SK-N-SH (cell line): ENCODE measurements at regions not wholly inside any gene's neighbourhood (a gene's known extent, or its start where the extent isn't known, plus 50 kb on each side); places are given as distances from the start of the nearest gene placed in this dataset.

Experiments
- CTCF ChIA-PET: fragments of 300-600, 350-600 bp; formaldehyde crosslinking; extraction: SDS; loops from one replicate; lab custom pipeline; 2021; lab: Yijun Ruan, JAX
- POLR2A ChIA-PET: fragments of 350-600 bp; sonication (Branson Sonifier 250); formaldehyde crosslinking; extraction: SDS; loops from one replicate; lab custom pipeline; 2020; ENCODE audit warnings: antibody characterized with exemption, inconsistent platforms; lab: Yijun Ruan, JAX
- DNase-seq: peaks from one replicate; pipeline ENCODE4 v3.0.0; 2012
- H2AFZ ChIP-seq: fragments of 200-600 bp; sonication (generic); 2 replicates; pipeline ENCODE4 v1.8.1; 2016; ENCODE audit warnings: antibody characterized with exemption, mild to moderate bottlenecking, low read depth
- H3F3A ChIP-seq: fragments of 200-600 bp; sonication (generic); replicated peaks from 2 replicates; pipeline ENCODE3; 2016; ENCODE audit warnings: antibody characterized with exemption, mild to moderate bottlenecking; ENCODE audit not compliant: insufficient read depth
- H3K27ac ChIP-seq, 2 experiments: fragments of 200-500 bp in 1 of 2; fragments of 200-600 bp in 1 of 2; sonication (Bioruptor generic) in 1 of 2; sonication (generic), shearing (Covaris generic) in 1 of 2; 2 replicates each; pipeline versions ENCODE4 v1.5.1 to v1.6.1; 2014 to 2016; ENCODE audit warnings: low read depth in 2 of 2, inconsistent platforms in 1 of 2, low read length in 1 of 2, mild to moderate bottlenecking in 1 of 2, mixed read lengths in 1 of 2
- H3K27me3 ChIP-seq: fragments of 200-600 bp; sonication (generic), shearing (Covaris generic); 2 replicates; pipeline ENCODE4 v1.6.1; 2016; ENCODE audit warnings: mixed run types; ENCODE audit not compliant: insufficient read depth
- H3K36me3 ChIP-seq, 2 experiments: fragments of 200-500 bp in 1 of 2; fragments of 200-600 bp in 1 of 2; sonication (Bioruptor generic) in 1 of 2; sonication (generic) in 1 of 2; replicated peaks in 1 of 2; 2 replicates each; pipeline versions ENCODE3 to v1.5.1; 2014 to 2016; ENCODE audit warnings: low read length in 1 of 2, mild to moderate bottlenecking in 1 of 2; ENCODE audit not compliant: insufficient read depth in 2 of 2, control insufficient read depth in 1 of 2
- H3K4me1 ChIP-seq, 2 experiments: fragments of 200-500 bp in 1 of 2; fragments of 200-600 bp in 1 of 2; sonication (Bioruptor generic) in 1 of 2; sonication (generic), shearing (Covaris generic) in 1 of 2; 2 replicates each; pipeline versions ENCODE4 v1.5.1 to v1.6.1; 2014 to 2016; ENCODE audit warnings: low read depth in 1 of 2, low read length in 1 of 2, mixed run types in 1 of 2; ENCODE audit not compliant: insufficient read depth in 2 of 2, control insufficient read depth in 1 of 2
- H3K4me2 ChIP-seq: fragments of 200-600 bp; sonication (generic), shearing (Covaris generic); 2 replicates; pipeline ENCODE4 v1.6.1; 2017; ENCODE audit warnings: mixed run types
- H3K4me3 ChIP-seq, 2 experiments: fragments of 200-500 bp in 1 of 2; fragments of 200-600 bp in 1 of 2; sonication (Bioruptor generic) in 1 of 2; sonication (generic), shearing (Covaris generic) in 1 of 2; 2 replicates each; pipeline versions ENCODE4 v1.5.1 to v1.8.1; 2014 to 2016; ENCODE audit warnings: low read depth in 2 of 2, inconsistent platforms in 1 of 2, low read length in 1 of 2, mild to moderate bottlenecking in 1 of 2, mixed read lengths in 1 of 2, moderate library complexity in 1 of 2
- H3K79me2 ChIP-seq: fragments of 200-600 bp; sonication (generic); 2 replicates; pipeline ENCODE4 v1.8.1; 2017; ENCODE audit warnings: mild to moderate bottlenecking; ENCODE audit not compliant: insufficient read depth
- H3K9ac ChIP-seq: fragments of 200-600 bp; sonication (generic); 2 replicates; pipeline ENCODE4 v1.6.1; 2017; ENCODE audit warnings: mixed run types
- H3K9me2 ChIP-seq: fragments of 200-600 bp; sonication (generic); 2 replicates; pipeline ENCODE4 v1.6.1; 2017; ENCODE audit warnings: mixed run types
- H3K9me3 ChIP-seq: fragments of 200-600 bp; sonication (generic); 2 replicates; pipeline ENCODE4 v1.6.1; 2017; ENCODE audit warnings: mixed run types, mild to moderate bottlenecking, moderate library complexity
- H4K20me1 ChIP-seq: fragments of 200-600 bp; sonication (generic); 2 replicates; pipeline ENCODE4 v1.6.1; 2017; ENCODE audit warnings: mild to moderate bottlenecking, mixed run types; ENCODE audit not compliant: insufficient read depth
- CTCF ChIP-seq: fragments of 200-600 bp; sonication (generic); IDR thresholded peaks from 2 replicates; pipeline ENCODE4 v1.6.1; 2017; ENCODE audit warnings: antibody characterized with exemption, mild to moderate bottlenecking, moderate library complexity
- ELF1 ChIP-seq: IDR thresholded peaks from 2 replicates; pipeline ENCODE4 v1.4.0; 2012
- EP300 ChIP-seq, 2 experiments: IDR thresholded peaks; 2 replicates each; pipeline versions ENCODE4 v1.4.0 to v1.6.1; 2012; ENCODE audit warnings: borderline replicate concordance in 1 of 2, low read depth in 1 of 2, low read length in 1 of 2
- EZH2phosphoT487 ChIP-seq: fragments of 200-600 bp; sonication (generic); IDR thresholded peaks from 2 replicates; pipeline ENCODE4 v1.6.1; 2017; ENCODE audit warnings: low read depth, mixed run types, mild to moderate bottlenecking, antibody characterized with exemption, moderate library complexity, borderline replicate concordance
- GATA2 ChIP-seq: sonication (generic); formaldehyde crosslinking; IDR thresholded peaks from 2 replicates; pipeline ENCODE4 v1.5.0; 2020; ENCODE audit warnings: mild to moderate bottlenecking, missing genetic modification reagents
- IRF3 ChIP-seq: fragments of 150-350 bp; IDR thresholded peaks from 2 replicates; pipeline ENCODE4 v1.6.1; 2016; ENCODE audit warnings: mild to moderate bottlenecking, low read depth, low read length
- MXI1 ChIP-seq: IDR thresholded peaks from 2 replicates; pipeline ENCODE4 v1.6.1; 2012; ENCODE audit warnings: mild to moderate bottlenecking, low read depth, low read length, improper control_type of control experiment
- NFIC ChIP-seq: IDR thresholded peaks from 2 replicates; pipeline ENCODE4 v1.4.0; 2012; ENCODE audit warnings: borderline replicate concordance
- NRF1 ChIP-seq: IDR thresholded peaks from 2 replicates; pipeline ENCODE4 v1.6.1; 2012; ENCODE audit warnings: low read depth, mild to moderate bottlenecking, low read length
- POLR2AphosphoS5 ChIP-seq: IDR thresholded peaks from 2 replicates; pipeline ENCODE4 v1.6.1; 2012; ENCODE audit warnings: low read depth, low read length
- RAD21 ChIP-seq: IDR thresholded peaks from 2 replicates; pipeline ENCODE4 v1.6.1; 2012; ENCODE audit warnings: mild to moderate bottlenecking, low read length
- RCOR1 ChIP-seq: fragments of 150-350 bp; IDR thresholded peaks from 2 replicates; pipeline ENCODE4 v1.6.1; 2017; ENCODE audit warnings: antibody characterized with exemption, low read length
- RFX5 ChIP-seq: IDR thresholded peaks from 2 replicates; pipeline ENCODE4 v1.6.1; 2012; ENCODE audit warnings: mild to moderate bottlenecking, improper control_type of control experiment, low read length
- RXRA ChIP-seq: IDR thresholded peaks from 2 replicates; pipeline ENCODE4 v1.4.0; 2012; ENCODE audit warnings: low read depth, mild to moderate bottlenecking, borderline replicate concordance
- SIN3A ChIP-seq: IDR thresholded peaks from 2 replicates; pipeline ENCODE4 v1.6.1; 2012; ENCODE audit warnings: low read depth, mild to moderate bottlenecking, low read length, moderate library complexity, borderline replicate concordance
- TAF1 ChIP-seq: IDR thresholded peaks from 2 replicates; pipeline ENCODE4 v1.6.1; 2012; ENCODE audit warnings: low read depth, mild to moderate bottlenecking, low read length, moderate library complexity, borderline replicate concordance
- TCF12 ChIP-seq: IDR thresholded peaks from 2 replicates; pipeline ENCODE4 v1.4.0; 2012
- TEAD4 ChIP-seq: IDR thresholded peaks from 2 replicates; pipeline ENCODE4 v1.4.0; 2012; ENCODE audit warnings: mild to moderate bottlenecking, borderline replicate concordance; ENCODE audit not compliant: insufficient read depth
- USF2 ChIP-seq: fragments of 150-350 bp; IDR thresholded peaks from 2 replicates; pipeline ENCODE4 v1.6.1; 2017; ENCODE audit warnings: antibody characterized with exemption, low read length, low read depth, borderline replicate concordance
- WGBS: methylation state at CpG from one replicate; pipeline ENCODE4 v1.1.6; 2017; ENCODE audit warnings: low lambda C conversion rate; 5-methylcytosine and 5-hydroxymethylcytosine counted together
- TF ChIP-seq, protein P1 (sequence below): IDR thresholded peaks from 2 replicates; pipeline ENCODE4; 2012

DNA sequence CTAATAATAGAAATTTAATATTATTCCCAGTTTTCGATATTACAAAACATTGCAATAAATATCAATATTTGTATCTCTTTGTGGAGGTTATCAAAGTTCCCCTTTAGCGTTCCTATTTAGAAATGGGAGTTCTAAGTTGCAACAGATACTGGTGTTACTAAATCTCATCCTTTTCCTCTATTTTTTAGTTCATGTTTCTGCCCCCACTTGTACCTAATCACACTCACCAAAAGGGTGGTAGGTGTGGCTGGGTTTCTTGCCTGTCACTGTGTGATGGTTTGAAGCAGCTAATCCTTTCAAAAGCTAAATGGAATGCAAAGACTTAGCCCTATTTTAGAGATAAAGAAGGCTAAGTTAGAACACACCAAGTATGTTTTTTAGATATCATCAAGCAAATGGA is 997.9 kb downstream of the TSN start:
- Histone ChIP-seq H4K20me1 (no peaks in the 10 kb centered on the region), H3K9ac (no peak overlapping the region), H3K9me2 (no peaks in the 10 kb centered on the region), H3K9me3 (no peaks in the 10 kb centered on the region), H3K4me3 (no peak overlapping the region), H3K4me1 (peaks cover 0 to 3% of the 10 kb centered on the region in 2 experiments; a peak in 2 of 4 replicates), H3K4me2 (no peak overlapping the region), H3F3A (no peaks in the 10 kb centered on the region), H3K79me2 (no peaks in the 10 kb centered on the region), H2AFZ (no peak overlapping the region), H3K27ac (no peak overlapping the region), H3K27me3 (no peaks in the 10 kb centered on the region), H3K36me3 (no peaks in the 10 kb centered on the region)
- POLR2A ChIA-PET, result no interaction called here
- CTCF ChIA-PET, result no interaction called here
- 32% methylated on average over 2 of the region's 2 CpGs for WGBS
- DNase-seq, result no peak
- TF ChIP-seq EP300 (IDR thresholded peaks at IDR 0.05; ENCODE audit: borderline replicate concordance in 1 of 2, low read depth in 1 of 2, low read length in 1 of 2) (no peak), CTCF (no peak), NRF1 (no peak), POLR2AphosphoS5 (no peak), RAD21 (no peak), SIN3A (no peak), RXRA (no peak), GATA2 (no peak), MXI1 (no peak), ELF1 (no peak), RFX5 (no peak), TAF1 (no peak), NFIC (no peak), EZH2phosphoT487 (no peak), TEAD4 (no peak), USF2 (no peak), RCOR1 (no peak), IRF3 (no peak), TCF12 (no peak)
- TF ChIP-seq, protein P1, sequence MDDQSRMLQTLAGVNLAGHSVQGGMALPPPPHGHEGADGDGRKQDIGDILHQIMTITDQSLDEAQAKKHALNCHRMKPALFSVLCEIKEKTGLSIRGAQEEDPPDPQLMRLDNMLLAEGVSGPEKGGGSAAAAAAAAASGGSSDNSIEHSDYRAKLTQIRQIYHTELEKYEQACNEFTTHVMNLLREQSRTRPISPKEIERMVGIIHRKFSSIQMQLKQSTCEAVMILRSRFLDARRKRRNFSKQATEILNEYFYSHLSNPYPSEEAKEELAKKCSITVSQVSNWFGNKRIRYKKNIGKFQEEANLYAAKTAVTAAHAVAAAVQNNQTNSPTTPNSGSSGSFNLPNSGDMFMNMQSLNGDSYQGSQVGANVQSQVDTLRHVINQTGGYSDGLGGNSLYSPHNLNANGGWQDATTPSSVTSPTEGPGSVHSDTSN, result no peak
